ENCODE measurements at regions not wholly inside any gene's neighbourhood (a gene's known extent, or its start where the extent isn't known, plus 50 kb on each side); places are given as distances from the start of the nearest gene placed in this dataset.

- TF ChIP-seq, protein P1, sequence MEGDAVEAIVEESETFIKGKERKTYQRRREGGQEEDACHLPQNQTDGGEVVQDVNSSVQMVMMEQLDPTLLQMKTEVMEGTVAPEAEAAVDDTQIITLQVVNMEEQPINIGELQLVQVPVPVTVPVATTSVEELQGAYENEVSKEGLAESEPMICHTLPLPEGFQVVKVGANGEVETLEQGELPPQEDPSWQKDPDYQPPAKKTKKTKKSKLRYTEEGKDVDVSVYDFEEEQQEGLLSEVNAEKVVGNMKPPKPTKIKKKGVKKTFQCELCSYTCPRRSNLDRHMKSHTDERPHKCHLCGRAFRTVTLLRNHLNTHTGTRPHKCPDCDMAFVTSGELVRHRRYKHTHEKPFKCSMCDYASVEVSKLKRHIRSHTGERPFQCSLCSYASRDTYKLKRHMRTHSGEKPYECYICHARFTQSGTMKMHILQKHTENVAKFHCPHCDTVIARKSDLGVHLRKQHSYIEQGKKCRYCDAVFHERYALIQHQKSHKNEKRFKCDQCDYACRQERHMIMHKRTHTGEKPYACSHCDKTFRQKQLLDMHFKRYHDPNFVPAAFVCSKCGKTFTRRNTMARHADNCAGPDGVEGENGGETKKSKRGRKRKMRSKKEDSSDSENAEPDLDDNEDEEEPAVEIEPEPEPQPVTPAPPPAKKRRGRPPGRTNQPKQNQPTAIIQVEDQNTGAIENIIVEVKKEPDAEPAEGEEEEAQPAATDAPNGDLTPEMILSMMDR (IDR thresholded peaks at IDR 0.05 in 8 of 11, conservative IDR thresholded peaks at IDR 0.05 in 3 of 11): no peak
- TF ChIP-seq POLR2A (IDR thresholded peaks at IDR 0.05): no peak
Observed at GRCh38 chr10:91159254-91159783, 61.1 kb upstream of the PCGF5 start.
